GM12878 (cell line): ENCODE measurements at regions not wholly inside any gene's neighbourhood (a gene's known extent, or its start where the extent isn't known, plus 50 kb on each side); places are given as distances from the start of the nearest gene placed in this dataset.

Source experiments
- ATAC-seq: fragments of 200-7000 bp; cut with Tn5 transposase; 3 replicates; pipeline ENCODE4 v1.9.1; 2020; ENCODE audit warnings: mild to moderate bottlenecking, moderate library complexity
- BruUV-seq: library from RNA; stranded (reverse); fragments of 400-500 nt; replicated peaks from 2 replicates; lab custom pipeline; 2021; lab: Mats Ljungman, UMichigan
- CTCF ChIA-PET: fragments of 300-600 bp; sonication (Branson Sonifier 250); formaldehyde crosslinking; extraction: SDS; loops from one replicate; lab custom pipeline; 2021; ENCODE audit warnings: inconsistent platforms; lab: Yijun Ruan, JAX
- POLR2A ChIA-PET: fragments of 350-600 bp; formaldehyde crosslinking; extraction: SDS; loops from one replicate; lab custom pipeline; 2021; ENCODE audit warnings: inconsistent platforms; lab: Charles Lee
- RAD21 ChIA-PET: fragments of 300-600 bp; sonication (Branson Sonifier 250); formaldehyde crosslinking; loops from one replicate; lab custom pipeline; 2023; ENCODE audit warnings: antibody characterized with exemption; ENCODE audit not compliant: unreplicated experiment; lab: Charles Lee
- SMC1A ChIA-PET: fragments of 300-600 bp; sonication (Branson Sonifier 250); formaldehyde crosslinking; loops from one replicate; lab custom pipeline; 2023; ENCODE audit not compliant: unreplicated experiment, uncharacterized antibody; lab: Charles Lee
- DNase-seq: peaks from one replicate; pipeline ENCODE4 v3.0.0-alpha.2; 2011; ENCODE audit warnings: low read depth, low spot score
- FAIRE-seq: peaks from 3 replicates; lab custom pipeline; 2011; peaks lifted over from hg19 to GRCh38; lab: Jason Lieb, UNC
- H2AFZ ChIP-seq: 2 replicates; pipeline ENCODE4 v1.6.0; 2011; ENCODE audit warnings: low read depth, low read length, control low read depth; ENCODE audit not compliant: control insufficient read depth
- H3K27ac ChIP-seq: 2 replicates; pipeline ENCODE4 v1.5.1; 2011; ENCODE audit warnings: control low read depth; ENCODE audit not compliant: control insufficient read depth, insufficient read depth
- H3K27me3 ChIP-seq, 2 experiments: replicated peaks in 1 of 2; 2 replicates each; pipeline versions ENCODE4 v1.6.0 to v1.6.1; 2011; ENCODE audit warnings: low read length in 1 of 2; ENCODE audit not compliant: control insufficient read depth in 2 of 2, insufficient read depth in 2 of 2
- H3K36me3 ChIP-seq, 2 experiments: 2 replicates each; pipeline ENCODE4 v1.5.1; 2011; ENCODE audit warnings: low read length in 1 of 2; ENCODE audit not compliant: control insufficient read depth in 2 of 2, insufficient read depth in 2 of 2
- H3K4me1 ChIP-seq: 2 replicates; pipeline ENCODE4 v1.6.1; 2011; ENCODE audit warnings: mild to moderate bottlenecking, low read length, moderate library complexity, mixed read lengths; ENCODE audit not compliant: control insufficient read depth, insufficient read depth
- H3K4me2 ChIP-seq: 2 replicates; pipeline ENCODE4 v1.6.0; 2011; ENCODE audit warnings: control low read depth; ENCODE audit not compliant: control insufficient read depth, insufficient read depth
- H3K4me3 ChIP-seq: fragments of 200-600 bp; sonication (generic); 2 replicates; pipeline ENCODE4 v1.5.1; 2016
- H3K79me2 ChIP-seq: 2 replicates; pipeline ENCODE4 v1.6.0; 2011; ENCODE audit warnings: low read length; ENCODE audit not compliant: control insufficient read depth, insufficient read depth
- H3K9ac ChIP-seq: 2 replicates; pipeline ENCODE4 v1.8.0; 2011; ENCODE audit warnings: low read length, control low read depth, mixed read lengths; ENCODE audit not compliant: control insufficient read depth, insufficient read depth
- H3K9me3 ChIP-seq: replicated peaks from 3 replicates; pipeline ENCODE4 v1.5.1; 2011; ENCODE audit warnings: mild to moderate bottlenecking, low read length; ENCODE audit not compliant: control insufficient read depth, insufficient read depth
- H4K20me1 ChIP-seq: 2 replicates; pipeline ENCODE4 v1.6.0; 2011; ENCODE audit not compliant: control insufficient read depth, insufficient read depth
- BHLHE40 ChIP-seq, 2 experiments: fragments of 450-650 bp in 1 of 2; IDR thresholded peaks; 2 replicates each; pipeline ENCODE4 v1.6.1; 2011 to 2017; ENCODE audit warnings: low read depth in 2 of 2, borderline replicate concordance in 1 of 2, improper control_type of control experiment in 1 of 2, low read length in 1 of 2, mild to moderate bottlenecking in 1 of 2
- CBX5 ChIP-seq: sonication (generic); IDR thresholded peaks from 2 replicates; pipeline ENCODE4 v1.6.1; 2016; ENCODE audit warnings: low read depth, moderate library complexity, mild to moderate bottlenecking, inconsistent platforms
- CEBPZ ChIP-seq: fragments of 150-350 bp; IDR thresholded peaks from 2 replicates; pipeline ENCODE4 v1.6.1; 2016; ENCODE audit warnings: low read depth, low read length
- CHD1 ChIP-seq: IDR thresholded peaks from 2 replicates; pipeline ENCODE4 v1.6.1; 2012; ENCODE audit warnings: low read depth, low read length, improper control_type of control experiment
- CHD4 ChIP-seq: fragments of 200-600 bp; sonication (generic); IDR thresholded peaks from 2 replicates; pipeline ENCODE4 v1.6.1; 2016; ENCODE audit warnings: mild to moderate bottlenecking
- CREM ChIP-seq: IDR thresholded peaks from 2 replicates; pipeline ENCODE4 v1.6.1; 2014; ENCODE audit warnings: antibody characterized with exemption, low read depth
- EED ChIP-seq: sonication (generic); IDR thresholded peaks from 2 replicates; pipeline ENCODE4 v1.6.1; 2016; ENCODE audit warnings: antibody characterized with exemption, low read depth
- IRF4 ChIP-seq: IDR thresholded peaks from 2 replicates; pipeline ENCODE4 v1.6.1; 2011; ENCODE audit warnings: low read depth, low read length
- MAX ChIP-seq: IDR thresholded peaks from 2 replicates; pipeline ENCODE4 v1.6.1; 2012; ENCODE audit warnings: low read depth, low read length, improper control_type of control experiment
- MTA2 ChIP-seq: fragments of 450-650 bp; IDR thresholded peaks from 2 replicates; pipeline ENCODE4 v1.6.1; 2016; ENCODE audit warnings: low read depth, mild to moderate bottlenecking, moderate library complexity
- RAD51 ChIP-seq: fragments of 450-650 bp; IDR thresholded peaks from 2 replicates; pipeline ENCODE4 v1.6.1; 2016; ENCODE audit warnings: moderate library complexity, mild to moderate bottlenecking, inconsistent platforms
- SKIL ChIP-seq: fragments of 450-650 bp; IDR thresholded peaks from 2 replicates; pipeline ENCODE4 v1.6.1; 2017; ENCODE audit warnings: mild to moderate bottlenecking, low read depth, inconsistent platforms; ENCODE audit not compliant: poor library complexity, severe bottlenecking
- WGBS: methylation state at CpG from one replicate; pipeline ENCODE4 v1.1.6; 2016; ENCODE audit warnings: low lambda C conversion rate; ENCODE audit not compliant: insufficient replicate concordance, insufficient coverage; ENCODE audit errors: missing lambda C conversion rate; 5-methylcytosine and 5-hydroxymethylcytosine counted together
- in situ Hi-C: fragments of 300-500 bp; cut with MboI; formaldehyde crosslinking; loops from 9 replicates; pipeline ENCODE4 v1.14.3; 2018; ENCODE audit warnings: mixed read lengths
- intact Hi-C: fragments of 100-400 bp; cut with micrococcal nuclease; formaldehyde crosslinking; loops from one replicate; pipeline ENCODE4 v1.14.2; 2022; ENCODE audit not compliant: unreplicated experiment

DNA sequence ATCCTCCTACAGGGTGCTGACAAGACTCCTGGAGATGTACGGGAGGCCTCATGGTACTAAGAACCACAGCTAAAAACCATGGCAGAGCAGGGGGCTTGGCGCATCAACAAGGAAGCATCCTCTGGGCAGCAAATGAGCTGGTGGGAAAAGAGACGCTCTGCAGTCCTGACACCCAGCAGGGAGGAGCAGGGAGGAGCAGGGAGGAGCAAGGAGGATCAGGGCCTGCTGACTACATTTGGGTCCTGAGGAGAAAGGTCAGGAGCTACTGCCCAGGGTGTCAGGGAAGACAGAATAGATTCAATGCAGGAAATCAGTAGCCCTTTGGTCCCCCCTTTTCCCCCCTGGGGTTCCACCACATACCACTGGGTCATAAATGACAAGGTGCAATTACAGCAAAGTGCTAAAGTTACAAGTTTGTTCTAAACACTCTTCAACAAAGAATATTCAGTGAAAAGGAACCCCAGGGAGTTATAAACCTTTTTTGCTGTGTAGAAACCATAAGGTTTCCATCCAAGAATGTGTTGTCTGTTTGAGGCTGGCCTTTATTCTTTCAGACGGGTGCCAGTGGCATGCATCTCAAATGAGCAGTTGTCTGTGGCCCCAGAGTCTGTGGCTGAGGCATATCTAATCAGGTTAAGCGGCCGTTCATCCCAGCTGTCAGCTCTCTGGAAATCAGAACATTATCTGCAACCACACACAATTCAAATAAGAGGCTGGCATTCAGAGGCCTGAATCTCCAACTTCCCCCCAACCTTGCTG, 325.0 kb downstream of the CDC5L start:
- RAD21 ChIA-PET, result no interaction called here
- no peak overlapping the region for H3K4me3 ChIP-seq
- SMC1A ChIA-PET, result no interaction called here
- intact Hi-C loops, result no loop called here
- POLR2A ChIA-PET, result interaction anchor here (0.6 kb wide), 1 partner anchor 199 kb away, joined by 5 read pairs; no protein-coding TSS in a partner anchor
- no peaks in the 10 kb centered on the region for H3K36me3 ChIP-seq
- H3K27ac ChIP-seq, result no peak overlapping the region
- DNase-seq (no peak), ATAC-seq (no peak), FAIRE-seq (no peak)
- TF ChIP-seq MAX (no peak), CREM (no peak), MTA2 (no peak), BHLHE40 (IDR thresholded peaks at IDR 0.05; ENCODE audit: borderline replicate concordance in 1 of 2, low read depth in 2 of 2, low read length in 1 of 2) (no peak), CHD4 (no peak), CBX5 (no peak), CEBPZ (no peak), IRF4 (no peak), RAD51 (no peak), EED (no peak), CHD1 (no peak), SKIL (no peak)
- no TSS peak for BruUV-seq
- CTCF ChIA-PET, result interaction anchor here (0.6 kb wide), 1 partner anchor 155 kb away, joined by 6 read pairs; no protein-coding TSS in a partner anchor
- H4K20me1 ChIP-seq, result no peaks in the 10 kb centered on the region
- H3K9ac ChIP-seq, result no peak overlapping the region
- H3K79me2 ChIP-seq, result no peaks in the 10 kb centered on the region
- H2AFZ ChIP-seq, result no peak overlapping the region
- no peak overlapping the region for H3K4me2 ChIP-seq
- H3K27me3 ChIP-seq, result no peaks in the 10 kb centered on the region
- in situ Hi-C loops, result no loop called here
- no peaks in the 10 kb centered on the region for H3K4me1 ChIP-seq
- WGBS, result 85% methylated on average over 6 of the region's 6 CpGs
- peaks cover 6% of the 10 kb centered on the region for H3K9me3 ChIP-seq
